ENCODE measurements at regions not wholly inside any gene's neighbourhood (a gene's known extent, or its start where the extent isn't known, plus 50 kb on each side); places are given as distances from the start of the nearest gene placed in this dataset.

- ATAC-seq, result no peak
- in situ Hi-C loops (cut with MboI), result no loop called here
- SMC1A ChIA-PET (ENCODE audit: uncharacterized antibody, unreplicated experiment), result no interaction called here
Observed at GRCh38 chr18:55777666-55778304, 189.8 kb upstream of the TCF4 start.

More at GRCh38 chr18:55777666-55778304, 189.8 kb upstream of the TCF4 start:
- Histone ChIP-seq H3K79me2 (ENCODE audit: control insufficient read depth, insufficient read depth, low read length) (no peaks in the 10 kb centered on the region), H3K4me2 (ENCODE audit: control insufficient read depth, insufficient read depth) (no peak overlapping the region), H3K36me3 (ENCODE audit: control insufficient read depth in 2 of 2, insufficient read depth in 2 of 2, low read length in 1 of 2) (no peaks in the 10 kb centered on the region), H3K4me3 (no peak overlapping the region), H3K9me3 (replicated peaks; ENCODE audit: control insufficient read depth, insufficient read depth, low read length) (no peaks in the 10 kb centered on the region), H3K27ac (ENCODE audit: control insufficient read depth, insufficient read depth) (no peak overlapping the region), H3K27me3 (replicated peaks in 1 of 2; ENCODE audit: control insufficient read depth in 2 of 2, insufficient read depth in 2 of 2, low read length in 1 of 2) (peaks cover 0 to 23% of the 10 kb centered on the region in 2 experiments; a peak in 3 of 4 replicates), H4K20me1 (ENCODE audit: control insufficient read depth, insufficient read depth) (no peaks in the 10 kb centered on the region), H2AFZ (ENCODE audit: control insufficient read depth, low read depth, low read length) (no peak overlapping the region), H3K4me1 (ENCODE audit: control insufficient read depth, insufficient read depth, low read length) (no peaks in the 10 kb centered on the region), H3K9ac (ENCODE audit: control insufficient read depth, insufficient read depth, low read length) (no peak overlapping the region)
- FAIRE-seq (no peak), DNase-seq (ENCODE audit: low read depth, low spot score) (no peak)
- POLR2A ChIA-PET, result no interaction called here
- BruUV-seq (replicated peaks), result no TSS peak
- CTCF ChIA-PET, result no interaction called here
- TF ChIP-seq IKZF1 (conservative IDR thresholded peaks at IDR 0.05), result no peak
- TF ChIP-seq ZNF687 (IDR thresholded peaks at IDR 0.05), result no peak
- TF ChIP-seq MYC (IDR thresholded peaks at IDR 0.05; ENCODE audit: insufficient read depth, insufficient read length, insufficient replicate concordance, low read length, severe bottlenecking), result no peak
- no peak for TF ChIP-seq EED (IDR thresholded peaks at IDR 0.05; ENCODE audit: low read depth)
- no peak for TF ChIP-seq PRDM15 (CRISPR knock-in tag; IDR thresholded peaks at IDR 0.05)
- no peak for TF ChIP-seq NFYA (IDR thresholded peaks at IDR 0.05; ENCODE audit: borderline replicate concordance, low read depth, low read length)
- no peak for TF ChIP-seq PBX3 (IDR thresholded peaks at IDR 0.05; ENCODE audit: insufficient replicate concordance, low read depth, low read length)
- TF ChIP-seq ZZZ3 (IDR thresholded peaks at IDR 0.05; ENCODE audit: control insufficient read depth, insufficient read length, low read depth), result no peak
- TF ChIP-seq NFYB (IDR thresholded peaks at IDR 0.05; ENCODE audit: insufficient read depth, low read depth, low read length), result no peak
- TF ChIP-seq NFXL1 (IDR thresholded peaks at IDR 0.05; ENCODE audit: borderline replicate concordance), result no peak
- RAD21 ChIA-PET (ENCODE audit: unreplicated experiment), result no interaction called here
- intact Hi-C loops (cut with micrococcal nuclease; ENCODE audit: unreplicated experiment), result no loop called here
- 44% methylated on average over 5 of the region's 5 CpGs for WGBS (ENCODE audit: insufficient coverage, insufficient replicate concordance, low lambda C conversion rate, missing lambda C conversion rate)
